ENCODE measurements at regions not wholly inside any gene's neighbourhood (a gene's known extent, or its start where the extent isn't known, plus 50 kb on each side); places are given as distances from the start of the nearest gene placed in this dataset.

DNA sequence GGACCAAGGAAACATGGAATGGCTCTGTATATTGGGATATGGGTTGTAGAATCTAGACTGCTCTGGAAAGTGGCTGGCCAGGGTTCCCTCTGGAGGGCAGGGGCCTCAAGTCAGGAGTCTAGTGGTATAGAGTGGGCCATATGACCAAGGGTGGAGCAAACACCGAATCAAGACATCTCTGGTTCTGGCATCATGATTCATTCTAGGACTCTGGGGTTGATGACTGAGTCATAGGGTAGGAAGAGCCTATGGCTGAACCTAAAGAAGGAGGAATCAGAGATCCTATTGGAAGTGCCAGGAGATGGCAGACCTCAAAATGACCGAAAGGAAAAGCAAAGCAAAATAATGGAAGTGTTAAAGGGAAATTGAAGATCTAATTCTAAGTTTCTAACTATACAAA, 356.4 kb upstream of the PRICKLE1 start:
- intact Hi-C loops (cut with micrococcal nuclease; ENCODE audit: unreplicated experiment) (no loop called here), in situ Hi-C loops (cut with MboI) (no loop called here)
- H3K27me3 ChIP-seq (replicated peaks in 1 of 2; ENCODE audit: control insufficient read depth in 2 of 2, insufficient read depth in 2 of 2, low read length in 1 of 2) = no peaks in the 10 kb centered on the region
- TF ChIP-seq ZZZ3 (IDR thresholded peaks at IDR 0.05; ENCODE audit: control insufficient read depth, insufficient read length, low read depth) = no peak
- TF ChIP-seq, protein P1, sequence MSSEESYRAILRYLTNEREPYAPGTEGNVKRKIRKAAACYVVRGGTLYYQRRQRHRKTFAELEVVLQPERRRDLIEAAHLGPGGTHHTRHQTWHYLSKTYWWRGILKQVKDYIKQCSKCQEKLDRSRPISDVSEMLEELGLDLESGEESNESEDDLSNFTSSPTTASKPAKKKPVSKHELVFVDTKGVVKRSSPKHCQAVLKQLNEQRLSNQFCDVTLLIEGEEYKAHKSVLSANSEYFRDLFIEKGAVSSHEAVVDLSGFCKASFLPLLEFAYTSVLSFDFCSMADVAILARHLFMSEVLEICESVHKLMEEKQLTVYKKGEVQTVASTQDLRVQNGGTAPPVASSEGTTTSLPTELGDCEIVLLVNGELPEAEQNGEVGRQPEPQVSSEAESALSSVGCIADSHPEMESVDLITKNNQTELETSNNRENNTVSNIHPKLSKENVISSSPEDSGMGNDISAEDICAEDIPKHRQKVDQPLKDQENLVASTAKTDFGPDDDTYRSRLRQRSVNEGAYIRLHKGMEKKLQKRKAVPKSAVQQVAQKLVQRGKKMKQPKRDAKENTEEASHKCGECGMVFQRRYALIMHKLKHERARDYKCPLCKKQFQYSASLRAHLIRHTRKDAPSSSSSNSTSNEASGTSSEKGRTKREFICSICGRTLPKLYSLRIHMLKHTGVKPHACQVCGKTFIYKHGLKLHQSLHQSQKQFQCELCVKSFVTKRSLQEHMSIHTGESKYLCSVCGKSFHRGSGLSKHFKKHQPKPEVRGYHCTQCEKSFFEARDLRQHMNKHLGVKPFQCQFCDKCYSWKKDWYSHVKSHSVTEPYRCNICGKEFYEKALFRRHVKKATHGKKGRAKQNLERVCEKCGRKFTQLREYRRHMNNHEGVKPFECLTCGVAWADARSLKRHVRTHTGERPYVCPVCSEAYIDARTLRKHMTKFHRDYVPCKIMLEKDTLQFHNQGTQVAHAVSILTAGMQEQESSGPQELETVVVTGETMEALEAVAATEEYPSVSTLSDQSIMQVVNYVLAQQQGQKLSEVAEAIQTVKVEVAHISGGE (CRISPR knock-in tag; IDR thresholded peaks at IDR 0.05) = no peak
- no peak for TF ChIP-seq PML (IDR thresholded peaks at IDR 0.05; ENCODE audit: low read length)
- TF ChIP-seq TCF12 (IDR thresholded peaks at IDR 0.05; ENCODE audit: low read depth, low read length) = no peak
- TF ChIP-seq ZNF24 (IDR thresholded peaks at IDR 0.05) = no peak
- no peak for TF ChIP-seq RCOR1 (conservative IDR thresholded peaks at IDR 0.05; ENCODE audit: low read depth, low read length)
- no peak for TF ChIP-seq HCFC1 (IDR thresholded peaks at IDR 0.05; ENCODE audit: low read length)
- no peak for TF ChIP-seq ZSCAN29 (IDR thresholded peaks at IDR 0.05)
- H3K79me2 ChIP-seq (ENCODE audit: control insufficient read depth, insufficient read depth, low read length) = no peaks in the 10 kb centered on the region
- ATAC-seq (no peak), FAIRE-seq (no peak), DNase-seq (ENCODE audit: low read depth, low spot score) (no peak)
- H3K36me3 ChIP-seq (ENCODE audit: control insufficient read depth in 2 of 2, insufficient read depth in 2 of 2, low read length in 1 of 2) = no peaks in the 10 kb centered on the region
- no peaks in the 10 kb centered on the region for H3K4me1 ChIP-seq (ENCODE audit: control insufficient read depth, insufficient read depth, low read length)
- RAD21 ChIA-PET (ENCODE audit: unreplicated experiment) = no interaction called here
- no peak overlapping the region for H3K27ac ChIP-seq (ENCODE audit: control insufficient read depth, insufficient read depth)
- POLR2A ChIA-PET = no interaction called here
- no peaks in the 10 kb centered on the region for H4K20me1 ChIP-seq (ENCODE audit: control insufficient read depth, insufficient read depth)
- no TSS peak for BruUV-seq (replicated peaks)
- no peak overlapping the region for H3K4me2 ChIP-seq (ENCODE audit: control insufficient read depth, insufficient read depth)
- H3K4me3 ChIP-seq = no peak overlapping the region
- no peak overlapping the region for H2AFZ ChIP-seq (ENCODE audit: control insufficient read depth, low read depth, low read length)
- no peak overlapping the region for H3K9ac ChIP-seq (ENCODE audit: control insufficient read depth, insufficient read depth, low read length)
- H3K9me3 ChIP-seq (replicated peaks; ENCODE audit: control insufficient read depth, insufficient read depth, low read length) = no peaks in the 10 kb centered on the region
- CTCF ChIA-PET = interaction anchor here (0.8 kb wide), 1 partner anchor 28 kb away, joined by 3 read pairs; no protein-coding TSS in a partner anchor
- SMC1A ChIA-PET (ENCODE audit: uncharacterized antibody, unreplicated experiment) = no interaction called here
- 0% methylated on average over 2 of the region's 2 CpGs for WGBS (ENCODE audit: insufficient coverage, insufficient replicate concordance, low lambda C conversion rate, missing lambda C conversion rate)

Data from GM12878 (cell line).